GM21723 (cell line): ENCODE measurements at regions not wholly inside any gene's neighbourhood (a gene's known extent, or its start where the extent isn't known, plus 50 kb on each side); places are given as distances from the start of the nearest gene placed in this dataset.

ENCODE experiments used
- ATAC-seq: cut with Tn5 transposase; IDR thresholded peaks from one replicate; pipeline ENCODE4 v1.9.1; 2021; ENCODE audit warnings: mild to moderate bottlenecking, moderate library complexity; ENCODE audit not compliant: unreplicated experiment

DNA sequence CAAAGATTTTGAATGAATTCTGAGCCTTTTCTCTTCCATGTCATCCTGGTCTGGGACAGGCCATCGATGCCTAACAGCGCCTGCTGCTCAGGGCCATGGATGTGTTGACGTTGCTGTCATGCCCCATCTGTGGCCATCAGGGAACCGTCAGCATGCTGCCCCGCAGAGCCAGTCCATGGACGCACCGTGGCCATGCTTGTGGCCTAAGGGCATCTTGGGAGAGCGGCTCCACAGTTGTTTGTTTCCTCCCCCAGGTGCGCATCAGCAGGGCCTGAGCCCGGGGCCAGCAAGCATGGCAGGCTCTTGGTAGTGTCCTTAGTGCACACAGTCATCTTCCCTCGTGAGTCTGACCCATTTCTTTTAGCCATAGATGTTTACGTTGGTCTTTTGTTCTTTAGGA, 142.7 kb downstream of the VAPA start:
- no peak for ATAC-seq

DNA sequence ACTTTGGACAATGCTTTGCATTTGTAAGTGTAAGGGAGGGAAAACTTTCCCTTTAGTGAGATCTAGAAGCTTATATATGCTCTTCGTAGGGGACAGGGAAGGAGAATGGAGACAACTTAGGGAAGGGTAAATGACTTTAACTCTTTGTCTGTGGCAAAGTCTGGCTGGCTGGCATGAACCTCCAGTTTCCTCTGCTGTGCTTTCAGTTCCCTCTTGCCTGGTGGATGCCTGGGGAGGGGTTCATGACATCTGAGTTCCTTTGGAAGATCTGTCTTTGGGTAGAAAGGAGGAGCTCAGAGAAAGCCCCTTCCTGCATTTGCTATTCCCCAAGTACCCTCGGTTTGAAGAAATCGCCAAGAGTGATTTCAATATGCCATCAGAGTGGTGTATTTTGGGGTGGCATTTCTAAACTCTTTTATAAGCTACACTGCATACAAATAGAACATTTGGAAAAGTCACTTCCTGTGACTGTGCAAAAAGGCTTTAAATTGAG, 143.6 kb downstream of the VAPA start:
- no peak for ATAC-seq

DNA sequence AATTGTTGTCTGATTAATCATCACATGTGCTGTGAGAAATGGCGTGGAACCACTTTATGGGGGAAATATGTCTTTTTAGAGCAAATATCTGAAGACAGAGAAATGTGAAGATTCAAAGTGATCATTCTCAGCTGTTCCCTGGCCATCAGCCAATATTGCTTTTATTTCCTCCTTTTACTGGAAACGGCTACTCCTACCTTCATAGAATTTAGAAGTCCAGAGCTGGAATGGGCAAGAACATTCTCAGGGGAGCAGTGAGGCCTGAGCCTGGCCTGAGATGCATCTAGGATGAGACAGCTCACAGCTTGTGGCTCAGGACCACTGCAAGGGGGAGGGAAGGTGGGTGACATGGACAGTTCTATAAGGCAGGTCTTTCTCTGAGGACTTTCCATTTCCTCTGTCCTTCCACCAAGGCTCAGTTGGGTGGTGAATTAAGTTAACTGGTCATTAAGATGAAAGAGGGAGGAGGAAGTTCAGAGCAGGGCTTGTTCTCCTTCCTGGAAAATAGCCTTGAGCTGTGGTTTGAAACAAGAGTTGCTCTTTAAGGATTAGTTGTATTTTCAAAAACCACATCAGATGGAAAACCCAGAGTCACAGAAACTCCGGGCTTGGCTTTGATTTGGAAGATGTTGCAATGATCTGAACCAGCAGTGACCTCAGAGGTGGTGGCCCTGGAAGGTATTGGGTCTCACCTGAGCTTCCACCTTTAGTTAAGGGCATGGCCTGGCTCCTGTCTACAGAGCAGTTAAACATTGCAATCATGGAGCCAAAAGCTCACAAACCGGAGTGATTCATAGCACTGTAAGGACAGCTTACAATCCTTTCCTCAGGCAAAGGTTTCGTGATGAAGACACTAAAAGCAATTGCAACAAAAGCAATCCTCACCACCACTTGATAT, 144.3 kb downstream of the VAPA start:
- no peak for ATAC-seq

DNA sequence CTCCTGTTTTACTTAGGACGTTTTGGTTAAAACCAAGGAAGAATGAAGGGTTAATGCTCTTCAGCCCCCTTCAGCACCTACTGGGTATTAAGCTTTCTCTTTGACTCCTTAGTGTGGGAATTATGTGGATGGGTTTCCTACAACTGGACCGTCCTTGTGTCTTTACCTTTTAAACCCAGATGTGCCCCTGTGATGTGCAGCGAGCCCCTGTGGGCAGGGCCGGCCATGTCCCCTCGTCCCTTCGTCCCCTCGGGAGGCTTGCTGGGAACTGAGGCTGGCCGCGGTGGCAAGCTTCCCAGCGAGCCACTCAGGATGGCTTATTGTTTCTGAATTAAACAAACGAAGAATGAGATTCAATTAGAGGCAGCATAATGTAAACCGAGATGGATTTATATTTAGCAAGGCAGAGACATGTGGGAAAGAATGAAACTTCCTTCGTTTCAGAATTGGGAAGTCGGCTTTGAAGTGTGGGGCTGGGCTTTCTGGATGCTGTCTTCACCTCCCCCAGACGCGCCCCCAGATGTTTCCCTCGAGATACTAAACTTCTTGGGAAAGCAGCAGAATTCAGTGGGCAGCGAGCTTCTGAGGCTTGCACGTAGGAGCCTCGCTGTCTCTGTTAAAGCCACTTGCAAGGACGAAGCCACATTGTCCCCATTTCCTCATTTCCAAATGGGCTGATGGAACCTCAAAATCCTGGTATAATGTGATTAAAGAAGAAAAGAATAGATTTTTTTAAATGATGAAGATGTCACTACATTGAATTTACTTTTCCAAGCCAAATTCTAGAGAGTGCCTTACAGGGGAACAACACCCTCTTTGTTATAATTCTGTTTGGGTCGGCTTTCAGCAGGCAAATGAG, 146.0 kb downstream of the VAPA start:
- ATAC-seq = no peak

DNA sequence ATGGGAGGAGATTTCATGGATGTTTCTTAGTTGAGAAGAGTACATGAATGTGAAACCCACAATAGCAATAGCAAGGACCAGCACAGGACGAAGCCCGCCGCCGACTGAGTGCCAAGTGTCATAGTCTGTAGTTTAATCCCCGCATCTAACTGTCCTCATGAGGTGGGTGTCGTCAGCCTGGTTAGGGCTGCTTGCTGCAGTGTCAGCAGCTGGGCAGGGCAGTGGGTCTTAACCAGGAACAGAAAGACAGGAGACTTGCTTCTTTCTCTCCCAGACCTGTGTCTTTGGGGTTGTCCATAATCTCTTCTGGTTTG, 146.6 kb downstream of the VAPA start:
- ATAC-seq = no peak

DNA sequence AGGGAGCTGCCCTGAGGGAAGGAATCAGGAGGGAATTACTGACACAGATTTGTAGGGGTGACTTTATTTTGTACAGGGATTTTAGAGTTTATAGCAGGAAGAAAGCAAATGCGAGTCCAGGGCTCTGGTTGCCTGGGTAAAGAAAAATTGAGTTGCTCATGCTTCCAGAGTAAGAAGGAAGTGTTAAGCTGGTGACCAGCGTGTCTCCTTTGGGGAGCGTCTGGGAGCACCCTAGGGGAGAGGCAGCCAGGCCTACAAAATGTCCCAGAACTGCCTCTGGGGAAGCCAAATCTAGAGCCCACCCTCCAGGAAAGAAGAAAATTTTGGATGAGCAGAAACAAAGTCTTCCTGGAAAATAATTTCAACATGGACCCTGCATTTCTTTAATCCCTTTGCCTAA, 147.0 kb downstream of the VAPA start:
- ATAC-seq = no peak

DNA sequence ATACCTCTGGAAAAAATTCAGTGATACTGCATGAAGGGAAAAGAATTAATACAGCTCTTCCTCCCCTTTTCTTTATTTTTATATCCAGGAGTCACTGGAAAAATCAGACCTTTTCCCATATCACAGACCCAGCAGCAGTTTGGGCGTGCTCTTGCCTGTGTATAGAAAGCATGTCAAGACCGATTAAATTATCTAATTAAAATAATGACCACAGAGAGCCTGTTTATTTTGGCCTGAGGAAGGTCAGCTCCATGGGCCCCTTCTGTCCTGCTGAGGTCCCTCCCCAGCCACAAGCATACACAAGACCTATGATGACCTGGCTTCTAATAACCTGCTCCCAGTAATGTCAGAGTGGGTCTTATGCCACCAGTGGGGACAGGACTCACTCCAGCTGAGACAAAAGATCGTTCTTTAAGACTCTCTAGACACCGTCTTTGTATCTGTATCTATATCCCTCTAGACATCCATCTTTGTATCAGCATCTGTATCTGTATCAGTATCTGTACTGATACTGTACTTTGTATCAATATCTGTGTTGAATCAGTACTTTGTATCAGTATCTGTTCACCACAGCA, 147.8 kb downstream of the VAPA start:
- no peak for ATAC-seq

DNA sequence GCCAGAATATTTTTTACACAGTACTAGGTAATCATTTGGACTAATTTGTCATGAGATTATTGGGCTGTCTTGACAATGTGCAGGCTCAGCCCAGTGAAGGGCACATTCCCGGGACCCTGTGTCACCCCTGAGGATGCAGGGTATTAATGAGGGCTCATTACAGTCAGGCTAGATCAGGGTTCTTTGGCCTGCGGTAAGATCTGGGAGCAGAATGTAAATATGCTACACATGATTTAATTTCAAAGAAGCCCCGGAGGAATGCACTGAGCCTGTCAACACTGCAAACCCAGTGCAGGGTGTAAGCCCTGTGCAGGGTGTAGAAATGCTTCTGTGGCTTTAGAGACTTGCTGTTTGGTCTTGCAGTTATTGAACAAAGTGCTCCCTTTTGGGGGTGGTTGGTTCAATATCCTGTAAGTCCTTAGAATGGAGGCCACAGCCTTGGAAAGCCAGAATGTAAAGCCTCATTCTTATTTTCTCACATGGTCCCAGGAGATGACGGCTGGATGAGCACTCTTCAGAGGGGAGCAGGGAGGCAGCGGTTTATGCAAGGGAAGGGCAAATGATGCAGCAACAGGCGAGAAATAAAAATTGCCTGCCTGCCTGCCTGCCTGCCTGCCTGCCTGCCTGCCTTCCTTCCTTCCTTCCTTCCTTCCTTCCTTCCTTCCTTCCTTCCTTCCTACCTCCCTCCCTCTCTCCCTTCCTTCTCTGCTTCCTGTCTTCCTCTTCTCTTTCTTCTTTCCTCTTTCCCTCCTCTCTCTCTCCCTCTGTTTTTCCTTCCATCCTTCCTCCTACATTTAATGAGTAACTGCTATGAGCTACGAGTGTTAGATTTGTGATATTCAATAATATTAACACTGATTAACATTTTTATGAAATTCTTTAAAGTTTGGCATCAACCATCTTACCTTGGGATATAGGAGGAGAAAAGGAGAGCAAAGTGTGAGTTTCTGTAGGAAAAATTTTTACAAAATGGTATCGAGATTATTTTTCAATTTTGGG, 148.8 kb downstream of the VAPA start:
- ATAC-seq = no peak

DNA sequence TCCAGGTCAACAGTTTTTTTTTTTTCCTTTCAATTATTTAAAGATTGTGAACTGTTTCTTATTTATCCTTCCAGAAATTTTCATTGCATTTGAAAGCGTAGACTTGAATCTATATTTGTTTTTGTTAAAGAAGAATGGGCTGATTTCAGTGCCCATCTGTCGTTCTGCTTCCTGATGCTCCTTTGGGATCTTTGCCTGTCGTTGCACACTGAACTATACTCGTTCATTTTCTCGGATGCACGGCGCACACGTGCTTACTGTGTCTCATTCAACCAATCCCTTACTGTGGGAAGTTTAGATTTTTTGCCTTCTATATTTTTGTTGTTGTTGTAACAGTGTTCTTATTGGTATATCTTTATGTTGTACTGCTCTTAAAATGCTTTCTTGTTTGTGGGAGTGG, 149.7 kb downstream of the VAPA start:
- ATAC-seq = no peak

DNA sequence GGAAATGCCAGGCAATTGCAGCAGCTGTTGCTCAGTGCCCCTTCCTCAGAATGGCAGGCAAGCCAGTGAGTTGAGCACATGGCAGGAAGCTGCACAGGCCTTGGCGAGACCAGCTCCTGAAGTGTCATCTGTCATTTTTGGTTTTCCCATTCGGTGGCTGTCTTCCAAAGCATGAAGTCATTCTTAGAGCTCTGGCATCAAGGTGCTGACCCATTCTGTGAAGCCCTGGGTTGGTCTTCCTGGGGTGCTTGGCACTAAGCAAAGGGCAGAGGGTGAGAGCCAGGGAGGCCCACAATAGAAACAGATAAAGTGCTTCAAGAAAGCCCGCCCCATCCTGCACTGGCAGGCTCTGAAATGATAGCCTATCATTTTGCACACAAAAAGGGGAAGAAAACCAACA, 150.5 kb downstream of the VAPA start:
- ATAC-seq = no peak

DNA sequence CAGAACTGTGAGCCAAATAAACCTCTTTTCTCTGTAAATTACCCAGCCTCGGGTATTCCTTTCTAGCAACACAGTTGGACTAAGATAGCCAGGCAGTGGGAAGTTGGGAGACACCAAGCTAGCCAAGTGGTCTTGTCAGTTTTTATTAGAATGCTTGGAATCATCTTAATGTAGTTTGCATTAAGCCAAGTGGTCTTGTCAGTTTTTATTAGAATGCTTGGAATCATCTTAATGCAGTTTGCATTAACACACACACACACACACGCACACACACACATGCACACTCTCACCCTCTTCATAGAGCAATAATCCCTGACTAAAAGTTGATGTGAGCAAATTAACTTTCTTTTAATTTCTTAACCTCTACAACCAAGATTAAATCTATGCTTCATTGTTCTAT, 151.5 kb downstream of the VAPA start:
- no peak for ATAC-seq

DNA sequence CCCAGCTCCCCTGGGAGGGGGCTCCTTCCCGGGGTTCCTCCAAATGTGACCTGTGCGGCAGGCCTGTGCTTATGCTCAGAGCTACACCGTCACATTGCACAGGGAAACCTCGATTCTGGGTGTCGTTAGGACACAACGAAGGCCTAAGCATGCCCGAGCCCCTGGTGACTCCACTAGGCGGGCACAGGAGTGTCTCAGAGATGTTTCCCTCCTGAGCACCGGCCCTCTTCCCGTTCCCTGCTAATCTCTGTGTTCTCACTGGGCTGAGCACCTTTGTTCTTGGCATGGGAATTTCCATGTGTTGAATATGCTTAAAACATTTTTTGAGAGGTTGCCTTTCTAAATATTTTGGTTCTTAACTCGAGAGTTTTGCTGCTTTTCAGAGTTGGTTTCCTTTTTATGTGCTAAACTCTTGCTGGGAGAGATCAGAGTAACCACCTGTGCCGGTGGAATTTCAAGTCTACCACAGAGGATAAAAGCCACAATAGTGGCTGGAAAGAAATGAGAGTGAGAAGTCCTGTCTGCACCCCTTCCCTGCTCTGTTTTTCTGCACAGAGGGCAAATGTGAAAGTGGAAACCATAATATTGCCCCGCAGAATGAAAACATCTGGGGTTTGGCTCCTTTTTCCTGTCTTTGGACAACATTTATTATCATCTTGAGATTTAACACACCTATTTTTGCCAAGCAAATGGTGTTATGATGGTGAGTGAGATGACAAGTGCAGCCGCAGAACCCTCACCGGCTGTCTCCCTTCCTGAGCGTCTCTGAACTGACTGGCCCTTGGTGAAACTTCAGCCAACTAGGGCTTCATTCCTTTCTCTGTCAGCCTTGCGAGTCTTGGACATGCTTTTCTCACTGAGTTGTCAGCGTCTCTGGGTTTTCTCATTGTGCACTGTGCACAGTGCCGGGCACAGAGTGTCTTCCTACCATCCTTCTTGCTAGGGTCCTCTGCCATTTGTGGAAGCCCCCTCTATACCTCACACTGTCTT, 154.1 kb downstream of the VAPA start:
- no peak for ATAC-seq

DNA sequence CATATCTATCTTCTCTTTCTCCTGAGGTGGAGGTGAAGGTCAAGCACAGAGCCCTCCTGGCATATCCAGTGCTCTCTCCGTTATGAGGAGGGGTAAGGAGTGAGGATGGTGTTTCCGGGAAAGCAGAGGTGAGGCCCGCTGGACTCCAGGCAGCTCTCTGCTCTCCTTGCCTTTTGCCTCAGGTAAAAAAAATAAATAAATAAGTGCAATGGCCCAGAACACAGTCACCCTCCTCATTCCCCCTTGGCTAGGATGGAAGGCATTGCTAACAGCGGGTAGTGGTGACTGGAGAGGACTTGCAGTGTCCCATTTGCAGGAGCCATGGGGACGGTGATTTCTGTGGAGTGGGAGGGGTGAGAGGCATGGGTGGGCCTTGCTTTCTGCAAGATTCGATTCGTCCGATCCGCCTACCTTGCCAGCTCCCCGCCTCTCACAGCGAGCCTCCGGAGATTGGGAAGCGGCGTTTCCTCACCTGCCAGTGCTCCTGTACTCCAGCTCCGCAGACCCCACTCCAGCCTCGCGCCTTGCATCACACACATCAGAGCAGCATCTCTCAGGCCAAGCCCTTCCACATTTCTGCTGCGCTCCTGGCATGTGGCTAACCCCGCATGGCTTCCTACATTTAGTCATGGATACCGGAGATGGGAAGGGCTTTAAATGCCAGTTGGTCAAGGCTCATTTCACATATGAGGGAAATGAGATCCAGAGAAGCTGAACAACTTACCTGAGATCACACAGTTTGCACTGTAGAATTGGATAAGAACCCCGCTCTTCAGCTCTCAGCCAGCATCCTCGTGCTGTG, 155.2 kb downstream of the VAPA start:
- ATAC-seq = no peak

DNA sequence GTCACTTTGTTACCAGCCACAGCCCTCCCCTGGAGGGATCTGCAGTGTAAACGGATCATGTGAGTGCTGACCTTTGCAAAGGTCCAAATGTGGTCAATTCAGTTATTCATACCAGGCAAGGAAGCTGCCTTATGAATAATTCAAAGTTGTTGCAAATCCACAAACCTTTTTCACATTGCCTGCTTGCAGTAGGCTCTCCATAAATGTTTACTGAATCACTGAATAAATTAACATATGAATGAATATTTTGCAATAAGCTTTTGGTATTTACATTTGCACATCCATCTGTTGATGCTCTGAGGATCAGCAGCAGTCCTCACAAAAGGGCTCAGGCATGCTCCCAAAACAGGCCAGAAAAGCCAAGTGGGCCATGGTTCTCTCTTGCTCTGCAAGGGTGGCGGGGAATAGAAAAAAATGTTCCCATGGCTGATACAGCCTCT, 156.8 kb downstream of the VAPA start:
- no peak for ATAC-seq

DNA sequence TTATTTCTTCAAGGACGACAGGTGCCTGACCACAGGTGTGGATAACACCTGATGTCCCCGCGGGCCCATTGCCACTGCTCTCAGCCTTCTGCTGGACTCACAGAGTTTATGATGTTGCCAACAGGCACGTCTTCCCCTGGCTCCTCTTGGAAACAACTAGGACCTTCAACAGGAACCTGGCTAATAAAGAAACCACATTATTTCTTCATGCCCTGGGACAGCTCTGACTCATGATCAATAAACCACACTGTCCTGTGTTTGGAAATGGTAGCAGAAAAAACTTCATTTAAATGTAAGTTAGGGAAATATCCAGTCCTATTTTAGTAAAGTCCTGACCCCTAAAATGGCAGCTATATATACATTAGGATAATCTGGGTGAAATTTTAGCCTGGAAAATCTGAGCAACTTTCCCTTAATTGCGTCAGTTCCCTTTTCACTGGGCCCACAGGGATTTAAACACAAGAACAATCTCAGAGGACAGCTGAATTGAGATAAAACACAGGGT, 158.9 kb downstream of the VAPA start:
- no peak for ATAC-seq

DNA sequence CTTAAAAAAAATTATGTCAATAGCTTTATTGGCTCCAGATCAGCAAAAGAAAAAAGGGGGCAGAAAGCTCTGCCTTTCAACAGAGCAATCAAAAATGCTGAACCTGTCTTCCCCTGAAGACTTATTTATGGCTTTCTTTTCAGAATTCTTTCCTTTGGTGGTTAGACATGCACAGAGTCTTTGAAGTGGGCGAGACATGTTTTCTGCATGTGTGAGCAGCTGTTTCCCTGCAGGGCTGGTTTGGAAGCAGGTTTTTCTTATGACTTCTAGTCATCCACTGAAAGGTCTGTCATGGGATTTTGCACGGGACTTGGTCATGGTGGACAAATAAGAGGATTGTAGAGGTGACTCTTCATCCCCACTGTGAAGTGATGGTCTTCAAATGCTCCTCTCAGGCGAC, 160.3 kb downstream of the VAPA start:
- no peak for ATAC-seq

DNA sequence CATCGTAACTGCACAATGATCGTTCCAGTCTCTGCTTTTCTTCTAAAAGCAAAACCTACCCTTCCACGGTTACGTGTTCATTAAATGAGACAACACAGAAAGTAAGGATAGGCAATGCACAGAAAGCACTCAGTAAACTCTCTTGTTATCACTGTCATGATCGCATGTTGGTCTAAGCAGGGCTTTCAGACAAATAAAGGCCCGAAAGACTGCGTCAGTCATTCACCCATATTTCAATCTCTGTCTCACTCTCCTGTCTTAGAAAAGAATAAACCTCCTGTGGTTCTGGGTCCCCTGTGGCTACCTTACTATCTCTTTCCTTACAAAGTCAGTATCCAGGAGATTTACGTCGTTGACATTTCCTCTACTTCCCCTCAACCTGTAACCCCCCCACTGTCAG, 160.9 kb downstream of the VAPA start:
- no peak for ATAC-seq

DNA sequence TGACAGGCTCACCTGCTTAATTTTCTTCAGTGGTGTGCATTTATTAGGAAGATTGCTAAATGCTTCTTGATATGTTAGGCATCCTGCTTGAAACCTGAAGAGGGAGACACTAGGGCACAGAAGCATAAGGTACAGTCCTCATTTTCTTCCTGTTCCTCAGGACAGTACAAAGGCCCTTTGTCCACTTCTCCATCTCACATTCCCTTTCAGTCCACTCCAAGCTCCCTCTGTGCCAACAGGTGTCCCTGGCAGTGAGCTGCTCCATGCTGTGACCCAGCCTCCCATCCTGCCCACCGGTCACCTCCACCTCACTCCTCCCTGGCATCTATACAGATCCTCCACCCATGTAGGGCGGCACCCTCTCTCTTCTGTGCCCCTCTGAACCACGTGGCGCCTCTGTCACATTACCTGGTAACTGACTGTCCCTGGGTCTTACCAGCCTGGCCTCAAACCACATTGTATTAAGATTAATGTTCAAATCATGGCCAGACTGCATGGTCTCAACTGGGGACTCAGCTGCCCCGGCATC, 162.8 kb downstream of the VAPA start:
- ATAC-seq = no peak
